Stimulated activated CD8-positive, alpha-beta memory T cell treated with anti-CD3 and anti-CD28 coated beads, Interleukin-4, amount 100 ng/mL, for 24 hours (primary cell): ENCODE measurements at regions not wholly inside any gene's neighbourhood (a gene's known extent, or its start where the extent isn't known, plus 50 kb on each side); places are given as distances from the start of the nearest gene placed in this dataset.
"Not testable (repeated sequence)": the region's sequence is repeated elsewhere in the genome, so short reads cannot be mapped to it uniquely, and the experiment has no call there.

ENCODE experiments used
- DNase-seq: peaks from one replicate; pipeline ENCODE4 v3.0.0-alpha.2; 2020; ENCODE audit warnings: low read depth

- DNase-seq, result not testable (repeated sequence)
These were observed 270.7 kb downstream of the XPNPEP1 start for GRCh38 chr10:109652612-109653011.

DNA sequence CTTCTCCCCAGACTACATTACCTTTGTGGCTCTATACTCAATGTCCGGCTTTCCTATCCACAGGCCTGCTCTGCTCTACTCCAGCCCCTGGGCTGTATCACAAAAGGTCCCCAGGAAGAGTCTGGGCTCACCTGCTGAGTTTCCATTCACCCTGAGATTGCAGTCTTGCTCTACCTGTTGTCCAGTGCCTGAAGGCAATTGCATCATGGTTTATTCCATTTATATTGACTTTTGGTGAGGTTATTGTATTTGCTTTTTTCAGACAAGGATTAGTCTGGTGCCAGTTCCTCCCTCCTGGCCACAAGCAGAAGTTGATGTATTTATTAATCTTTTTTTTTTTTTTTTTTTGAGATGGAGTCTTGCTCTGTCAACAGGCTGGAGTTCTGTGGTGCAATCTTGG is 273.1 kb downstream of the XPNPEP1 start:
- no peak for DNase-seq

DNA sequence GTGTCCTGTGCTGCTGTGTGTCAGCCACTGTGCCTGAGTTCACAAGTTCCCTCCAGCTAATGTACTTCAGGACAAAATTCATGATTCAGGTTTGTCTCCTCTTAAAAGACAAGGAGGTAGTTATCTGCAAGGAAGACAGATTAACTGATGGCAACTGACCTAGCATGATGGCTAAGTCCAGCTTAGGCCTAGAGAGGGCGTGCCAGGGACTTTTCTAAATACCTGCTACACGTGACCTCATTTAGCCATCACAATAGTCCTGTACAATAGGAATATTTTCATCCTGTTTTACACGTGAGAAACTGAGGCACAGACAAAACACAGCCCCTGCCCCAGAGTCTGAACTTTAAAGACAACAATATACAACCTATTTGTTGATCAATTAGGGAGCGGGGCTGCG is 275.7 kb downstream of the XPNPEP1 start:
- no peak for DNase-seq

DNA sequence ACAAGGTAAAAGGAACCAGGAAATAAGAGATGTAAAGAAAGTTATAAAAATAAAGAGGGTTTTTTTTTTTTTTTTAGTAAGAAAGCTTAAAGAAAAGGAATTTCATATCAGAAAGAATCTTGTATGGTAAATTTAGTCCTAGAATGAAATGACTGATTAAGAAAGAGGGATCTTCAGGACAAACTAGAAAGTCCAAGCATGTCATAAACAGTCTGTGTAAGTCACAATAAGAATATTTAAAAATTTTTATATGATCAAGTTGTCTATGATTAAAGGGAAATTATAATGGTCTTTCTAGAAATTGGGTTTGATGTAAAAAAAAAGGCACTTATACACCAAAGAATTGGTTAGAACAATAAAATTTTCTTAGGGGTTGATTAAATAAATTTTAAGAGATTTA is 289.5 kb downstream of the XPNPEP1 start:
- DNase-seq, result no peak

GRCh38 chr10:109633017-109633416 is 290.3 kb downstream of the XPNPEP1 start:
- DNase-seq, result not testable (repeated sequence)

DNA sequence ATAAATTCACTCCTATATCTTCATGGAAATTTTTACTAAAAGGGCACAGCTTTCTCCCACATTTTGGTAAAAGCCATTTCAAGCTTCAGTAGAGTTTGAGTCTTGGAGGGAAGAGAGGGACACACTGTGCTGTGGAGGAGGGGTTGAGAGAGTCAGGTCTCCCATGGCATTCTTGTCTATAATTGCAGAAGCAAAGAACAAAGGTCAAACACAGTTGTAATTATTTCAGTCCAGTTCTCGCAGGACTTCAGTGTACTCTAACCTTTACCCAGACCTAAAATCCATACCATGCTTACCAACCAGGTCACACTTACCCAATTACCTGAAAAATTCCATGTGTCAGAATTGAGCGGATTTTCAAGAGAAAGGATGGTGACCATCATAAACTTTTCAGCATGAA is 298.4 kb downstream of the XPNPEP1 start:
- no peak for DNase-seq

DNA sequence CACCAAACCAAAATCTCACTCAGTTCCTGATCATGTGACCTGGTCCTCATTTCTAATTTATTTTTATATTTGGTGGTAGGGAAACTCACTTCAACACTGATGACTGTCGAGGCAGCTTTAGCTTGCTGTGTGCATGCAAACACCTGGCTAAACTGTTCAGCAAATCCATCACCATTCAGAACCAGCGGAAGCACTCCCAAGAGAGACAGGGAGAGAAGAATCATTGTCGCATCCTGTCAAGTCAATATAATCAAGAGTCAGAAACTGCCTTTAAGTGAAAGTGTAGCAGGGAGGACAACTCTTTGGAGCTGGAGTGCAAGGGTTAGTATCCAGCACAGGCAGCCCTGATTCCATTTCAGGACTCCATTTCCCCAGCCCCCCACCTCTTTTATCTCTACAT is 300.7 kb downstream of the XPNPEP1 start:
- no peak for DNase-seq

GRCh38 chr10:109620396-109620795 is 302.9 kb downstream of the XPNPEP1 start:
- DNase-seq, result no peak

DNA sequence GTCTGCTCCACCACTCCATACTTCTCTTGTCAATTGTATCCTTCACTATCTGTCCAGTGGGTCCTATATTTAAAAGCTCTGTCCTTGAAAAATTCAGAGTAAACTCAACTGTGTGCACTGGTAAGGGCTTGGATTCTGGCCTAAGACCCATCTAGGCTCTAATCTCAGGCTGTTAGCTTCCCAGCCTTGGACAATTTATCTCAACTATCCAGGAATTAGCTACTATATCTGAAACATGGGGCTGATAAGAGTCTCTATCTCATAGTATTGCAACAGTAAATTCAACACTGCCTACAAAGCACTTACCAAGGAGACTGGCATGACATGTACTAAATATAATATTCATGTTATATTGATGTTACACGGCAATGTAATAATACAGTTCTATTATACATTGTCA is 303.4 kb downstream of the XPNPEP1 start:
- no peak for DNase-seq

DNA sequence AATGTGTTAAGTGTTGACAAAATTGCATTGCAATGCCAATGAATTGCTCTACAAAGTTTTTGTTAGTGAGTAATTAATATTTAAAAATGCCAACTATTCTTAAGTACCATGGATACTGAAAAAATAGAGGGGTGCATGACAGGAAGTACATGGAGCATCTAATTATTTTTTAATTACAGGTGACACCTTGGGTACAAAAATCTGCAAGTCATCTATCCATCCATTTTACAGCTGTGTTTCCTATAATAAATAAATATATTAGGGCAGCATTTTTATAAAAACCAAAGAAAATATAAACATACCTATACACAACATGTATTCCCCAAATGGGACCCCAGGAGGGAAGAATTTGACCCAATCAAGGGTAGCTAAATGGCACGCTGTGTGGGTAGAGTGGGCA is 304.6 kb downstream of the XPNPEP1 start:
- no peak for DNase-seq

DNA sequence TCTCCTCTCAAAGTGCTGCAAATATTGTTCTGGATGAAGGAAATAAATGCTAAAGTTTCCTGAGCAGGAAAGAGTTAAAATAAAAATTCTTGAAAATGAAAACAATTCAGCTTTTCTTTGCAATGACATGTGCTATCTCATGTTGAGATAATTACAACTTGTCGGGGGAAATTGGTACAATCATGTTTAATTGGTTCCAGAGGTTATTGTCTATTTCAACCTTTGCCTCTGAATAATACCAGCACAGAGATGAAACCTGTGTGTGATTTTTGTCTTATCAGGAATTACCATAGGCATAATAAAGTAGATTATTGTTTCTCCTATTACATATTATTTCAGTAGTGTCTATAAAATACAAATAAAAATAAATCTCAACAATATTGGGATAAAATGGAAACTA is 305.0 kb downstream of the XPNPEP1 start:
- no peak for DNase-seq

DNA sequence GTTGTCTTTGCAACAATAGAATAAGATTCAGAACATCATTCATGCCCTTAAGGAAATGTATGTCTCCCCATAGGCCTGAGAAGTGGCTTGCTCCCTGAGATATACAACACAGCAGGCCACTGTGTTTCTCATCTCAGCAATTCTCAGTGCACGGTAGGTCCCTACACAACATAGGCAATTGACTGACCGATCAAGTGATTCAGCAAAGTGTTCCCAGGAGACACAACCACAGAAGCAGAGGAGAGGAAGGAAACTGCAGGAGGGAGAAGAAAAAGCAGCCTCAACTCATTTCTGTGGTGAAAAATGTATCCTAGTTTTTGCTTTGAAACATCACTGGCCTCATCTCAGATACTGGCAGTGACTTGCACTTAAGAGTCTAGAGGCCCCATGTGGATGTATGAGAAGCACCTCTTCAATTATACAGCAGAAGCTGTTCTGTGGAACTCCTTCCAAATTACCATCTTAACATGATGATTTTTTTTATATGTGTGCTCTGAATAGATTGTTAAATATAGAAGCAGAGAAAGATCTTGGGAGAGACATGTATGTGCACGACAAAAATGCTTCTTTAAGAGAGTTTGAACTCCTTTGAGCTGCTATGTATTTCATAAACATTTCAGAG is 306.8 kb downstream of the XPNPEP1 start:
- no peak for DNase-seq

GRCh38 chr10:109595356-109595755 is 328.0 kb downstream of the XPNPEP1 start:
- DNase-seq, result not testable (repeated sequence)

DNA sequence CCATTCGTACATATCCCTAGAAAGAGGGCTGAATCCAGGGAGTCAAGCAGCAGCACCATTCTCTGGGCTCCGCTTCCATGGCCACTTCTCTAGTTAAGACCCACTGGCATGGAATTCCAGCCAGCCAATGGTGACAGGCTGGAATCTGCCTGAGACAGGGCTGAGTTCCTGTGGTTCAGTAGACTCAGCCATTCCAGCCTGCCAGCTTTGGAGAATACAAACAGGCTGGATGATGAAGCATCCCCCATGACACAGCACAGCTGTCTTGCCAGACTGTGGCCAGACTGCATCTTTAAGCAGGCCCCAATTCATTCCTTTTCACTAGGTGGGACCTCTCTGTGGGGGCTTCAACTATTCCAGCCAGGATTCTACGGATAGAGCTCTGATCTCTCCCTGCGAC is 329.6 kb downstream of the XPNPEP1 start:
- no peak for DNase-seq

- no peak for DNase-seq
These were observed 330.9 kb downstream of the XPNPEP1 start for GRCh38 chr10:109592391-109592790.

- no peak for DNase-seq
These were observed 331.7 kb downstream of the XPNPEP1 start for GRCh38 chr10:109591601-109592000.

DNA sequence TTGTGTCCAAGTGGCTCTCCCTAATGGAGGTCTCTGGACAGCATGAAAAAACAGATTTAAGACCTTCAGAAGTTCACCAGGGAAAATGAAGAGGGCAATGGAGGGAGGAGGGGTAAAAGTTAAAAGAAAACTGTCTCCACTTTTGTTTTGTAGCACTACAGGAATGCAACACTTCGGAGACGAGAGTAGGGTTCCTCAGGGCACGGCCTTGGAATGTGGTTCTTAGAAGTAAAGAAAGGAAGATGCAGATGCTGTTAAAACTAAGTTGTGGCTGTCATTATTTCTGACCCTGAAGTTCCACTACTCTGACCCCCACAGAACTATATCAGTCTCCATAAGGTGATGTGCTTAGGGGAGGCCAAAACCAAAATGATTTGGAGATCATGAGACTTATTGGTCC is 335.1 kb downstream of the XPNPEP1 start:
- DNase-seq, result no peak

GRCh38 chr10:109587366-109587765 is 335.9 kb downstream of the XPNPEP1 start:
- DNase-seq, result no peak

GRCh38 chr10:109556399-109556798 is 366.9 kb downstream of the XPNPEP1 start:
- DNase-seq, result no peak

- not testable (repeated sequence) for DNase-seq
These were observed 381.2 kb downstream of the XPNPEP1 start for GRCh38 chr10:109542050-109542603.

DNA sequence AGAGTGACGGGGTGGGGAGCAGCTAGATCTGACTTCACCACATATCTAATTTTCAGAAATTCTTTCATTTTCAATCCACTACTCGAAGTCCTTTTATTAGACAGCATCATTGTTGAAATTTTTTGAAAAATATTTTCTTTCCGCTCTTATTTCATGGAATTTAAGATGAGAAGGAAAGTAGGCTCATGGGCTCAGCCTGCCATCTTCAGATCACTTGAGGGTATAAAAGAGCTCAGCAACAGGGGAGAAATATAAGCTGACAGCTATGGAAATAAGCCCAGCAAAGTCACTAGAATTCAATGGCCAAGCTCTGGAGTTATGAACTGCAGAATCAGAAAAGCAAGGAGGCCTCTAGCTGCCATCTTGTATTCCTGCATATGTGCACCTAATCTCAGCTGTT is 389.1 kb downstream of the XPNPEP1 start:
- no peak for DNase-seq

- DNase-seq, result no peak
These were observed 394.1 kb downstream of the XPNPEP1 start for GRCh38 chr10:109529258-109529657.

DNA sequence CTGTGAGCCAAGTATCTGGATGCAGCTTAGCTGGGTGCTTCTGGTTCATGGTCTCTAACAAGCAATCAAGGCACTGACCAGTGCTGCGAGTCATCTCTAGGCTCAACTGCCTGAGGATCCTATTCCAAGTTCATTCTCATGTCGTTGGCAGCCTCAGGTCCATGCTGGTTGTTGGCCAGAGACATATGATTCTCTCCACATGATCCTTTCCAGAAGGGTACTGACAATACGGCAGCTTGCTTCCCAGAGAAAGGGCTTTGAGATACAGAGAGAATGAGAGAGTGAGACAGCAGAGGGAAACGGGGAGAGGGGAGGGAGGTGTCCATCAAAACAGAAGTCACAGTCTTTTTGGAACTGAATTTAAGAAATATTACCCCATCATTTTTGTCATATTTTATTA is 405.6 kb downstream of the XPNPEP1 start:
- no peak for DNase-seq

GRCh38 chr10:109504401-109504800 is 418.9 kb downstream of the XPNPEP1 start:
- no peak for DNase-seq
